ENCODE measurements at regions not wholly inside any gene's neighbourhood (a gene's known extent, or its start where the extent isn't known, plus 50 kb on each side); places are given as distances from the start of the nearest gene placed in this dataset.

- DNase-seq (ENCODE audit: low read depth) = no peak
- TF ChIP-seq, protein P1, sequence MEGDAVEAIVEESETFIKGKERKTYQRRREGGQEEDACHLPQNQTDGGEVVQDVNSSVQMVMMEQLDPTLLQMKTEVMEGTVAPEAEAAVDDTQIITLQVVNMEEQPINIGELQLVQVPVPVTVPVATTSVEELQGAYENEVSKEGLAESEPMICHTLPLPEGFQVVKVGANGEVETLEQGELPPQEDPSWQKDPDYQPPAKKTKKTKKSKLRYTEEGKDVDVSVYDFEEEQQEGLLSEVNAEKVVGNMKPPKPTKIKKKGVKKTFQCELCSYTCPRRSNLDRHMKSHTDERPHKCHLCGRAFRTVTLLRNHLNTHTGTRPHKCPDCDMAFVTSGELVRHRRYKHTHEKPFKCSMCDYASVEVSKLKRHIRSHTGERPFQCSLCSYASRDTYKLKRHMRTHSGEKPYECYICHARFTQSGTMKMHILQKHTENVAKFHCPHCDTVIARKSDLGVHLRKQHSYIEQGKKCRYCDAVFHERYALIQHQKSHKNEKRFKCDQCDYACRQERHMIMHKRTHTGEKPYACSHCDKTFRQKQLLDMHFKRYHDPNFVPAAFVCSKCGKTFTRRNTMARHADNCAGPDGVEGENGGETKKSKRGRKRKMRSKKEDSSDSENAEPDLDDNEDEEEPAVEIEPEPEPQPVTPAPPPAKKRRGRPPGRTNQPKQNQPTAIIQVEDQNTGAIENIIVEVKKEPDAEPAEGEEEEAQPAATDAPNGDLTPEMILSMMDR (IDR thresholded peaks at IDR 0.05; ENCODE audit: low read depth, low read length, missing control alignments) = no peak
- H3K4me3 ChIP-seq (ENCODE audit: low read depth, low read length) = no peak overlapping the region
These were observed 952.9 kb upstream of the EPHA7 start for GRCh38 chr6:94372229-94372628.

DNA sequence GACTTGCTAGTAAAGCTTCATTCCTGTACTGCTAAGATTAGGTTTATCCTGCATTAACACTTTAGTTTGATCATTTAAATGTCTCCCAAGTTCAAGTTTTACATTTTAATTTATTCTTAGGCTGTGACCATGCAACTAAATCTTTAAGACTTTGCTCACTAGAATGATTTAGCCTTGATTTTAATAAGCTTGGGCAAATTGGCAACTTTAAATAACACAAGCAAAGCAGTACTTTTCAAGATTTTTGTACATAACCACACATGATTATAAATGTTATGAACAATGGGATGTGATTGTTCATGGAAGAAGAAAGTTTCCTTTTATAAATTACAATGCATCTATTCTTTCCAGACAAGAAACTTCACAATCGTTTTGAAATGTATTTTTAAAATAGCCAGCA lies 948.0 kb upstream of the EPHA7 start:
- H3K4me3 ChIP-seq (ENCODE audit: low read depth, low read length) = no peak overlapping the region
- no peak for DNase-seq (ENCODE audit: low read depth)
- TF ChIP-seq, protein P1 (IDR thresholded peaks at IDR 0.05; ENCODE audit: low read depth, low read length, missing control alignments) = no peak

GRCh38 chr6:94362061-94362864 lies 942.9 kb upstream of the EPHA7 start:
- DNase-seq (ENCODE audit: low read depth) = no peak
- TF ChIP-seq, protein P1 (IDR thresholded peaks at IDR 0.05; ENCODE audit: low read depth, low read length, missing control alignments) = no peak
- H3K4me3 ChIP-seq (ENCODE audit: low read depth, low read length) = no peak overlapping the region

DNA sequence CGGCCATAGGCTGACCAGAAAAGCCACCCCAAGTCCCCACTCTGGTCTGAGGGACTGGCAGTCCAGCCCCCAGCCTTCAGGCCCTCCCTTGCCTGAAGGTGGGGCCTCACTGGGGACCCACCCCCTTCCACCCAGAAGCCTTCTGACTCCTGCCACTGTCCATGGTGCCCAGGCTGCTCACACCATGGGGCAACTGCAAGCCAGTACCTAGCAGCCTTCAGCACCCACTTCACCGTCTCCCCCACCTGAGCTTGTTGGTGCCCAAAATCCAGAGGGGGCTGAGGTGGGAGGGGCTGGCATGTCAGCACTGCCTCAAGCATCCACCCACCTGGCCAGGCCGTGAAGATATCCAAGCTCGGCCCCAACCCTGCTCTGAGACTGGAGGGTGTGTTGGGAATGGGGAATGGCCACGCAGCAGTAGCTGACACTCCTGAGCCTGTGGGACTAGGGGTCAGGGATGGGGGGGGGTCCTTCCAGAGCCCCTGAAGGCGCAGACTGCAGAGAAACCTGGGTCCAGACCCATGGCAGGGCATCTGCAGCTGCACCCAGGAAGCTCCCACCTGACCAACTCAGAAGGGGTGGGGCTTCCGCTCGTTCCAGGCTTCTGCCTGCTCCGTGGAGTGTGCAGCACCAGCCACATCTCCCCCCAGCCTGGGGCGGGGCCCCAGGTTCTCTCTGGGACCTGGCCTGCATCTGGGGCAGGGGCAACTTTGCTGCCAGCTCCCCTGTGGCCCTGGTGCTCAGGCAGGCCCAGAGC lies 942.1 kb upstream of the EPHA7 start:
- no peak overlapping the region for H3K4me3 ChIP-seq (ENCODE audit: low read depth, low read length)
- DNase-seq (ENCODE audit: low read depth) = no peak
- TF ChIP-seq, protein P1 (IDR thresholded peaks at IDR 0.05; ENCODE audit: low read depth, low read length, missing control alignments) = no peak

GRCh38 chr6:94357381-94357980 lies 938.1 kb upstream of the EPHA7 start:
- H3K4me3 ChIP-seq (ENCODE audit: low read depth, low read length) = no peak overlapping the region
- DNase-seq (ENCODE audit: low read depth) = no peak
- TF ChIP-seq, protein P1 (IDR thresholded peaks at IDR 0.05; ENCODE audit: low read depth, low read length, missing control alignments) = no peak

DNA sequence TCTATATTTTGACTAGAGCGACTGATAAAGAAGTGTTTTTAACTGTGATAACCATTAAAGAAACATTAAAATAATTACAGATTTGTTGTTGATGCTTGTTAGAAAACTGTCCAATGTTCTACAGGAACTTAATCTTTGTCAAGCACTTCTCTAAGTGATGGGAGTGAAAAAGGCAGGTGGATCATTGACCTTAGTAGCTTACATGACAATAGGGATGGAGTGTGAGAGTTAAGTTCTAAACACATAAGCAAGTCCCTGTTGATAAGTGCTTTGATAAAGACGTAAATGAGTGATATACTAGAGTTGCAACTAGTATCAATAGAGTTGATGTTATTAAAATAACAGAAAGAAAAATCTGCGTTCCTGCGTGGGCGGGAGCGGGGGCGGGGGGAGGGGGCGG lies 931.5 kb upstream of the EPHA7 start:
- no peak overlapping the region for H3K4me3 ChIP-seq (ENCODE audit: low read depth, low read length)
- TF ChIP-seq, protein P1 (IDR thresholded peaks at IDR 0.05; ENCODE audit: low read depth, low read length, missing control alignments) = no peak
- DNase-seq (ENCODE audit: low read depth) = no peak

Data from GM12864 (cell line).